ENCODE measurements at regions not wholly inside any gene's neighbourhood (a gene's known extent, or its start where the extent isn't known, plus 50 kb on each side); places are given as distances from the start of the nearest gene placed in this dataset.

- no peak for TF ChIP-seq TEAD4 (IDR thresholded peaks at IDR 0.05; ENCODE audit: borderline replicate concordance, insufficient read depth)
- TF ChIP-seq USF1 (IDR thresholded peaks at IDR 0.05; ENCODE audit: borderline replicate concordance, low read depth), result no peak
- no peak for TF ChIP-seq POLR2AphosphoS5 (IDR thresholded peaks at IDR 0.05; ENCODE audit: low read depth, low read length)
- no peak for TF ChIP-seq CHD2 (IDR thresholded peaks at IDR 0.05; ENCODE audit: low read length, partially characterized antibody)
- no peak for TF ChIP-seq TCF12 (IDR thresholded peaks at IDR 0.05)
These were observed 53.9 kb upstream of the PPP2R3B start (continued) for GRCh38 chrX:440636-441035.

- Histone ChIP-seq H3K4me1 (ENCODE audit: control insufficient read depth in 1 of 2, insufficient read depth in 2 of 2, low read depth in 1 of 2, low read length in 1 of 2) (no peaks in the 10 kb centered on the region), H4K20me1 (ENCODE audit: insufficient read depth) (no peaks in the 10 kb centered on the region), H3K79me2 (ENCODE audit: insufficient read depth) (no peaks in the 10 kb centered on the region), H3K9ac (no peak overlapping the region), H3K9me2 (no peaks in the 10 kb centered on the region), H3F3A (replicated peaks; ENCODE audit: insufficient read depth) (no peaks in the 10 kb centered on the region), H3K27me3 (ENCODE audit: insufficient read depth) (peaks cover 34% of the 10 kb centered on the region; the same call in 1 of the 2 replicates), H3K4me2 (no peak overlapping the region), H2AFZ (ENCODE audit: low read depth) (no peak overlapping the region), H3K4me3 (ENCODE audit: low read depth in 2 of 2, low read length in 1 of 2) (no peak overlapping the region), H3K36me3 (replicated peaks in 1 of 2; ENCODE audit: control insufficient read depth in 1 of 2, insufficient read depth in 2 of 2, low read length in 1 of 2) (no peaks in the 10 kb centered on the region), H3K9me3 (no peaks in the 10 kb centered on the region), H3K27ac (ENCODE audit: low read depth in 2 of 2, low read length in 1 of 2) (no peak overlapping the region)
- WGBS (ENCODE audit: low lambda C conversion rate), result 1% methylated on average over 11 of the region's 11 CpGs
- ChIA-PET POLR2A (no interaction called here), CTCF (no interaction called here)
- no peak for DNase-seq
- TF ChIP-seq RAD21 (IDR thresholded peaks at IDR 0.05; ENCODE audit: low read length) (no peak), ZBTB33 (IDR thresholded peaks at IDR 0.05; ENCODE audit: borderline replicate concordance, low read depth) (no peak), MEF2A (IDR thresholded peaks at IDR 0.05; ENCODE audit: borderline replicate concordance, low read depth) (no peak), NRF1 (IDR thresholded peaks at IDR 0.05; ENCODE audit: low read depth, low read length) (no peak), USF2 (IDR thresholded peaks at IDR 0.05; ENCODE audit: borderline replicate concordance, low read depth, low read length) (no peak), CHD2 (IDR thresholded peaks at IDR 0.05; ENCODE audit: low read length, partially characterized antibody) (no peak), MXI1 (IDR thresholded peaks at IDR 0.05; ENCODE audit: low read depth, low read length) (no peak), FOXJ3 (CRISPR knock-in tag; IDR thresholded peaks at IDR 0.05) (no peak), USF1 (IDR thresholded peaks at IDR 0.05; ENCODE audit: borderline replicate concordance, low read depth) (no peak), EP300 (IDR thresholded peaks at IDR 0.05; ENCODE audit: borderline replicate concordance in 1 of 2, low read depth in 1 of 2, low read length in 1 of 2) (no peak), EZH2phosphoT487 (IDR thresholded peaks at IDR 0.05; ENCODE audit: borderline replicate concordance, low read depth) (no peak), FOSL2 (IDR thresholded peaks at IDR 0.05; ENCODE audit: borderline replicate concordance, low read depth) (no peak), SIN3A (IDR thresholded peaks at IDR 0.05; ENCODE audit: borderline replicate concordance, low read depth, low read length) (no peak)
These were observed 57.0 kb upstream of the PPP2R3B start for GRCh38 chrX:443536-444210.
